Activated B cell treated with CpG ODN at 0.5 μM for 24 hours (primary cell): ENCODE measurements at regions not wholly inside any gene's neighbourhood (a gene's known extent, or its start where the extent isn't known, plus 50 kb on each side); places are given as distances from the start of the nearest gene placed in this dataset.
"Not testable (repeated sequence)": the region's sequence is repeated elsewhere in the genome, so short reads cannot be mapped to it uniquely, and the experiment has no call there.

ENCODE experiments used
- ATAC-seq: fragments of 200-7000 bp; cut with Tn5 transposase; one replicate; pipeline ENCODE4 v1.10.0; 2021; ENCODE audit warnings: low read depth, mild to moderate bottlenecking, moderate library complexity
- CTCF ChIA-PET: fragments of 350-600 bp; sonication (Branson Sonifier 250); formaldehyde crosslinking; loops from one replicate; lab custom pipeline; 2021; ENCODE audit warnings: antibody characterized with exemption; lab: Charles Lee
- POLR2A ChIA-PET: fragments of 350-600 bp; sonication (Branson Sonifier 250); formaldehyde crosslinking; loops from one replicate; lab custom pipeline; 2021; ENCODE audit warnings: antibody characterized with exemption; lab: Charles Lee
- DNase-seq: peaks from one replicate; pipeline ENCODE4 v3.0.0; 2022
- H3K27ac Mint-ChIP-seq: one replicate; pipeline ENCODE4 v1.8.0; 2020; ENCODE audit warnings: mixed read lengths
- H3K27me3 Mint-ChIP-seq: one replicate; pipeline ENCODE4 v1.8.0; 2021; ENCODE audit warnings: mixed read lengths
- H3K36me3 Mint-ChIP-seq: one replicate; pipeline ENCODE4 v1.8.0; 2021; ENCODE audit warnings: low read depth, mixed read lengths
- H3K4me1 Mint-ChIP-seq: one replicate; pipeline ENCODE4 v1.8.0; 2021; ENCODE audit warnings: mixed read lengths
- H3K4me3 Mint-ChIP-seq: one replicate; pipeline ENCODE4 v1.8.0; 2020; ENCODE audit warnings: mild to moderate bottlenecking, mixed read lengths
- H3K9me3 Mint-ChIP-seq: one replicate; pipeline ENCODE4 v1.8.0; 2020; ENCODE audit warnings: mixed read lengths
- CTCF ChIP-seq: fragments of 200-600 bp; IDR thresholded peaks from one replicate; pipeline ENCODE4 v1.8.0; 2022; ENCODE audit warnings: antibody characterized with exemption, mild to moderate bottlenecking
- intact Hi-C: fragments of 100-400 bp; cut with micrococcal nuclease; formaldehyde crosslinking; loops from one replicate; pipeline ENCODE4 v1.15.1; 2024

GRCh38 chr6:80411486-80411885 lies 305.0 kb downstream of the BCKDHB start:
- Mint-ChIP-seq H3K27me3 (no peaks in the 10 kb centered on the region), H3K4me3 (no peak overlapping the region), H3K36me3 (no peaks in the 10 kb centered on the region), H3K27ac (no peak overlapping the region), H3K9me3 (peaks cover 20% of the 10 kb centered on the region), H3K4me1 (no peaks in the 10 kb centered on the region)
- DNase-seq (no peak), ATAC-seq (no peak)
- intact Hi-C loops: no loop called here
- ChIA-PET CTCF (no interaction called here), POLR2A (no interaction called here)
- no peak for TF ChIP-seq CTCF

DNA sequence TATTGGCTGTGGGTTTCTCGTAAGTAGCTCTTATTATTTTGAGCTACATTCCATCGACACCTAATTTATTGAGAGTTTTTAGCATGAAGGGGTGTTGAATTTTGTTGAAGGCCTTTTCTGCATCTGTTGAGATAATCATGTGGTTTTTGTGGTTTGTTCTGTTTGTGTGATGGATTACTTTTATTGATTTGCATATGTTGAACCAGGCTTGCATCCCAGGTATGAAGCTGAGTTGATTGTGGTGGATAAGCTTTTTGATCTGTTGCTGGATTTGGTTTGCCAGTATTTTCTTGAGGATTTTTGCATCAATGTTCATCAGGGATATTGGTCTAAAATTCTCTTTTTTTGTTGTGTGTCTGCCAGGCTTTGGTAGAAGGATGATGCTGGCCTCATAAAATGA lies 301.5 kb downstream of the BCKDHB start:
- H3K27ac Mint-ChIP-seq, H3K4me3 Mint-ChIP-seq, ATAC-seq, intact Hi-C loops, DNase-seq, POLR2A ChIA-PET, H3K4me1 Mint-ChIP-seq, CTCF ChIA-PET, H3K27me3 Mint-ChIP-seq, H3K36me3 Mint-ChIP-seq: not testable (repeated sequence)
- H3K9me3 Mint-ChIP-seq: peaks cover 16% of the 10 kb centered on the region

GRCh38 chr6:80404889-80405288 lies 298.4 kb downstream of the BCKDHB start:
- no peaks in the 10 kb centered on the region for H3K4me1 Mint-ChIP-seq
- H3K27ac Mint-ChIP-seq: no peak overlapping the region
- no peak for DNase-seq
- peaks cover 21% of the 10 kb centered on the region for H3K9me3 Mint-ChIP-seq
- H3K4me3 Mint-ChIP-seq: no peak overlapping the region
- no peaks in the 10 kb centered on the region for H3K27me3 Mint-ChIP-seq
- TF ChIP-seq CTCF: no peak
- no peaks in the 10 kb centered on the region for H3K36me3 Mint-ChIP-seq
- ATAC-seq: no peak
- intact Hi-C loops: no loop called here
- ChIA-PET CTCF (no interaction called here), POLR2A (no interaction called here)

GRCh38 chr6:80403365-80403764 lies 296.9 kb downstream of the BCKDHB start:
- intact Hi-C loops: no loop called here
- H3K27ac Mint-ChIP-seq: no peak overlapping the region
- no peak for ATAC-seq
- peaks cover 20% of the 10 kb centered on the region for H3K9me3 Mint-ChIP-seq
- no peak overlapping the region for H3K4me3 Mint-ChIP-seq
- no peaks in the 10 kb centered on the region for H3K4me1 Mint-ChIP-seq
- TF ChIP-seq CTCF: no peak
- H3K27me3 Mint-ChIP-seq: no peaks in the 10 kb centered on the region
- ChIA-PET CTCF (no interaction called here), POLR2A (no interaction called here)
- DNase-seq: no peak
- no peaks in the 10 kb centered on the region for H3K36me3 Mint-ChIP-seq

- Mint-ChIP-seq H3K36me3 (no peaks in the 10 kb centered on the region), H3K4me1 (no peaks in the 10 kb centered on the region), H3K4me3 (no peak overlapping the region), H3K9me3 (peaks cover 24% of the 10 kb centered on the region), H3K27ac (no peak overlapping the region), H3K27me3 (no peaks in the 10 kb centered on the region)
- intact Hi-C loops: no loop called here
- no peak for TF ChIP-seq CTCF
- no peak for ATAC-seq
- ChIA-PET CTCF (no interaction called here), POLR2A (no interaction called here)
- DNase-seq: no peak
These were observed 295.8 kb downstream of the BCKDHB start for GRCh38 chr6:80402266-80402665.
